Jurkat, Clone E6-1 (cell line): ENCODE measurements at regions not wholly inside any gene's neighbourhood (a gene's known extent, or its start where the extent isn't known, plus 50 kb on each side); places are given as distances from the start of the nearest gene placed in this dataset.
"Not testable (repeated sequence)": the region's sequence is repeated elsewhere in the genome, so short reads cannot be mapped to it uniquely, and the experiment has no call there.

Source experiments
- DNase-seq: peaks from one replicate; pipeline ENCODE4 v3.0.0-alpha.2; 2011; ENCODE audit warnings: low read depth, low spot score
- H3K4me3 ChIP-seq: 2 replicates; pipeline ENCODE4 v1.5.1; 2011; ENCODE audit warnings: mild to moderate bottlenecking, low read length, control low read depth, moderate library complexity

- DNase-seq, result no peak
- H3K4me3 ChIP-seq, result no peak overlapping the region
Observed at GRCh38 chr9:134522976-134523375, 118.6 kb upstream of the COL5A1 start.

DNA sequence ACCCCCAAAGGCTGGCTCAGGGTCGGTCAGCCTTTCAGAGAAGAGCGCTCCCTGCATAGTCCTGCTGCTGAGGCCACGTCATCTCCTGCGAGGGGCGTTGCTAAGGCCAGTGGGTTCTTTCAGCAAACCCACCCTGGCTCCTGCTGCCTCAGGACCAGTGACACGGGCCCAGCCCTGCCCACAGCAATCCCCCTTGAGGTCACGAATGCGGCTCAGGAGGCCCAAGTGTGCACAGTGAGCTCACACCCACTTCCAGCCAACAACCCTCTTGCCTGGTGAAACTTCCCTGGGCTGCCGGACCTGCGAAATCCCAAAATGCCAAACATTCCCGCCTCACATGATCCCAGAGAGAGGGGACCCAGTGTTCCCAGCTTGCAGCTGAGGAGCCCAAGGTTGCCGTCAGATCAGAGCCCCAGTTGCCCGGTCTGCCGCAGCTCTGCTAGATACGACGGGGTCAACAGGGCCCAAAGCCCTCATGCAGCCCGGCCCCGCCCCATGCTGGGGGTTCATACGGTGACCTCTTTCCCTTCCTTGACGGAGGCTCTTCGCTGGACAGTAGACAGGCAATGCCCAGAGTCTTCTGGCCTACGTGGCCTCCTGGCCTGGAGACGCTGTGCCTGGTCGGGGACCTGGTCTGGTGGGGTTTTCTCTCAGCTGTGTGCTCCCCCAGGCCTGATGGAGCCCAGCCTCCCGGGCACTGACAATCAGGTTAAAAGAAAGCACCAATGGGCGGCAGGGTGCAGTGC is 116.4 kb upstream of the COL5A1 start:
- DNase-seq, result no peak
- no peak overlapping the region for H3K4me3 ChIP-seq

GRCh38 chr9:134525841-134526583 is 115.6 kb upstream of the COL5A1 start:
- DNase-seq, result no peak
- no peak overlapping the region for H3K4me3 ChIP-seq

GRCh38 chr9:134526584-134527477 is 114.8 kb upstream of the COL5A1 start:
- DNase-seq, result no peak
- H3K4me3 ChIP-seq, result no peak overlapping the region

DNA sequence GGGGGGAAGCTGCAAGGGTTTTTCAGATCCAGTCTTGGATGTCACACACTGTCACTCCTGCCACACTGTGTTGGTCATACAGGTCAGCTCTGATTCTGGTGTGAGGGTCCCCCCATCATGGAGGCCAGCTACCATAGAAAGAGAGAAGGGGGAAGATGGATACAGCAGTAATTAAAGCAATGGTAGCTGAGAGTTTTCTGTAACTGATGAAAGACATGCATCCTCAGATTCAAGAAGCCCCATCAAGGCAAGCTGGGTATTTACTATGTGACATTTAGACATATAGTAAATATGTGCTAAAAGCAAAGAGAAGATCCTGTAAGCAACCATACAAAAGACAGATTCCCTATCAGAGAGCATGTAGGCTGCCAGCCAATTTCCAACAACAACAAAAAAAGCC is 110.9 kb upstream of the COL5A1 start:
- no peak for DNase-seq
- H3K4me3 ChIP-seq, result no peak overlapping the region

DNA sequence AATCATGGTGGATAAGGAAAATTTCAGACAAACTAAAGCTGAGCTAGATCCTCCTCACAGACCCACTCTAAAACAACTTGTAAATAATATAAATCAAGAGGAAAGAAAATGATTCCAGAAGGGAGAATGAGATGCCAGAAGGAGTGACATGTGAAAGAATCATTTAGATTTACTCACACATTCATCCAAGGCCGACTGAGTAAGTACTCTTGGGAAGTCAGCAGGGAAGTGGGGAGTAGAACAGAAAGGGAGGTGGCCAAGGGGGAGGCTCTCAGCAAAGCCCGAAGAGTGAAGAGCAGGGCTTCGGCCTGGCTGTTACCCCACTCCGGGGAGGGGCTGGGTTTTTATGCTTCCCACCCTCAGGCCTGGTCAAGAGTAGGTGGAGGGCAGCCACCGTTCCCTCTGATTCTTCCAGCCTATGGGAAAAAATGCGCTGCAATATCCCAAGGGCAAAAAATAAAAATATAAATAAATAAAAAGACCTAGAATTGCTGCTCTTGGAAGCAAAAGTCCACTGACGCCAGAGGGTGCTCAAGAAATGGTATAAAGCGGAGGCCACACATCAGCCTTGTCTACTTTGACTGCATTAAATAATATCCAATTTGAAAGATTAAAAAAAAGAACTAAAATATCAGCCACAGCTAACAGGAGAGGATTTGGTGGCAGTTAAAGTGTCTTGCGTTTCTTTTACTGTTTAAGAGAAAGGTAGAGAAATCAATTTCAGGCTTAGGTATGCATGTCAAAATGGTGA is 110.2 kb upstream of the COL5A1 start:
- no peak for DNase-seq
- H3K4me3 ChIP-seq, result no peak overlapping the region

GRCh38 chr9:134532084-134532483 is 109.5 kb upstream of the COL5A1 start:
- H3K4me3 ChIP-seq, result no peak overlapping the region
- DNase-seq, result no peak

- not testable (repeated sequence) for H3K4me3 ChIP-seq, DNase-seq
Observed at GRCh38 chr9:134532661-134533060, 108.9 kb upstream of the COL5A1 start.

- no peak overlapping the region for H3K4me3 ChIP-seq
- no peak for DNase-seq
Observed at GRCh38 chr9:134533850-134534588, 107.6 kb upstream of the COL5A1 start.

DNA sequence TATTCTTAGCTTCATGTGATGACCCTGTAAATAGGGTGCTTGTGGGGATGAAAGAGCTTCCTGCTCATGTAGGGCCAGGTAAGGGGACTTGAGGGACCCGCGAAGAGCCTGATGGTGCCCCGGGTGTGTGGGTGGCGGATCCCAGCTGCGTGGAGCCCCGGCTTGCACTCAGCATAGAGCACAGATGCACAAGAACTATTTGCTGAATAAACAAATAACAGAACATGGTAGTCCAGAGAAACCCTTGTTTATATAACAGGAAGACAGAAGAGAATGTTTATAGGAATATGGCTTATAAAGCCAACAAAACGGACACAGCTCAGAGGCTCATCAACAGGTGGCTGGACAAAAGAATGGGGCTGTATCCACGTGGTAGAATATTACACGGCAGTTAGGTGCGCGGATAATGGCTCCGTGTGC is 106.9 kb upstream of the COL5A1 start:
- H3K4me3 ChIP-seq, result no peak overlapping the region
- no peak for DNase-seq

DNA sequence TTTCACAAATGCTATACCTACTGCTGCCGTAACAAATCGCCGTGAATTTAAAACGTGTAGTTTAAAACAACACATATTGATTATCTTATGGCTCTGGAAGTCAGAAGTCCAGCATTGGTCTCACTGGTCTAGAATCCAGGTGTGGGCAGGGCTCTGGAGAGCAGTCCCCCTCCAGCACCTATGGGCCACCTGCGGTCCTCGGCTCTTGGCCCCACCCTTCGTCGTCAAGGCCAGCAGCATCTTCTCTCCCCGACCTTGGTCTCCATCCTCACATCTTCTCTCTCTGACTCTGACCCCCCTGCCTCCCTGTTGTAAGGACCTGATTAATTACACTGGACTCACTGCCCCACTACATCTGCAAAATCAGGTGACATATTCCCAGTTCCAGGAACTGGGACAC is 106.4 kb upstream of the COL5A1 start:
- no peak overlapping the region for H3K4me3 ChIP-seq
- DNase-seq, result no peak

DNA sequence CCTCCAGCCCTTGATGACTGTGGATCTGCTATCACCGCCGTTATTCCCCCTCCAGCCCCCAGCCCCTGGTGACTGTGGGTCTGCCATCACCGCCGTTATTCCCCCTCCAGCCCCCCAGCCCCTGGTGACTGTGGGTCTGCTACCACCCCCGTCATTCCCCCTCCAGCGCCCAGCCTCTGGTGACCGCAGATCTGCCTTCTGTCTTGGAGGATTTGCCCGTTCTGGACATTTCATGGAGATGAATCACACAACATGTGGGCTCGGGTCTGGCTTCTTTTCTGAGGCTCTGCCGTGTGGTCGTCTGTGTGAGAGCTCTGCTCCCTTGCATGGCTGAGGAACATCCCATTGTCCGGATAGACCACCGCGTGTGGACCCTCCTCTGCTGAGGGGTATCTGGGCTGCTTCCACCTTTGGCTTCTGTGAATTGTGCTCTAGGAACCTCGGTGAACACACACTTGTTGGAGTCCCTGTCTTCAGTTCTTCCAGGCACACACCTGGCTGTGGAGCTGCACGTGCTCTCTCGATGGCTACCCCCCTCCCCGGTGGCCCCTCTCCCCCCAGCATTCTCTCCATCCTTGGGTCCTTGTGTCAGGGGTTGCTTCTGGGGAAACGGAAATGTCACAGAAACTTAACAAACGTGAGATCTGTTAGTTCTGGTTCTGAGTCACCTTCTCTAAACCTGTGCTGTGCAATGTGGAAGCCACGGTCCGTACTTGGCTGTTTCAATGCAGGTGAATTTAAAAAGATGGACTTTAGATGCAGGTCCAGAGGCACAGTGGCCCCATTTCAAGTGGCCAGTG is 105.3 kb upstream of the COL5A1 start:
- no peak overlapping the region for H3K4me3 ChIP-seq
- no peak for DNase-seq

- DNase-seq, result no peak
- no peak overlapping the region for H3K4me3 ChIP-seq
Observed at GRCh38 chr9:134536931-134537330, 104.7 kb upstream of the COL5A1 start.

DNA sequence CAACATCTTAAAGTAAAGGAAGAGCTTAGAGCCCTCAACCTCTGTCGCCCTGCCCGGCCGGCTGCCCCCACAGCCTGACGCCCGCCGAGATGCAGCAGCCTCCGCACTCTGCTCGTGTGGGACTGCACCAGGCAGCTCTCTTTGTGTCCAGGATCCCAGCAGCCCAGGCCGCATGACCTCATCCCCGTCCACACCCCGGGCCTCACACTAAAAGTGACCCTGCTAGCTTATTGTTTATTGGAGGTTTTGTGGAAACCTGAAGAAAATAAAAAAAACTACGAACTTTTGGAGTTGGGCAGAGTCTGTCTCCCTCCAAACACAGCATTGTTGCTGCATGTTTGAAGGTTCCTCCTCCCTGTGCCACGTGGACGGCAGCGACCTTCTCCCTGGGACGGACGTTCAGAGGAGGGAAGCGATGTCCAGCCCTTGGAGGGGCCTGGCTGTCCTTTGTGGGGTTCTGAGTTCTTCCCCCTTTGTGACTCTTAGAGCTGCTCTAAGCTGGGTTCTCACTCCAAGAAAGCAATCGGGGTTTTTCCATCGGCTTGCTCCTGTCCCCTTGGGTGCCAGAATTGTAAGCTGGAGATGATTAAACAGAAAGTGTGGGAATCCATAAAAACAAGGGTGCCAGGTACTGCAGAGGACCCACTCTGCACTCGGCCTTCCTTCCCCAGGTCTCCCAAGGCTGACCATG is 103.5 kb upstream of the COL5A1 start:
- no peak overlapping the region for H3K4me3 ChIP-seq
- no peak for DNase-seq

- no peak overlapping the region for H3K4me3 ChIP-seq
- no peak for DNase-seq
Observed at GRCh38 chr9:134538856-134539566, 102.6 kb upstream of the COL5A1 start.

- no peak for DNase-seq
Observed at GRCh38 chr9:134539586-134540194, 101.9 kb upstream of the COL5A1 start.

More at GRCh38 chr9:134539586-134540194, 101.9 kb upstream of the COL5A1 start:
- H3K4me3 ChIP-seq, result no peak overlapping the region
